ENCODE measurements at regions not wholly inside any gene's neighbourhood (a gene's known extent, or its start where the extent isn't known, plus 50 kb on each side); places are given as distances from the start of the nearest gene placed in this dataset.

GRCh38 chr12:46457958-46458357 lies 85.4 kb upstream of the SLC38A2 start:
- DNase-seq (ENCODE audit: extremely low read depth, low read depth) = no peak
- TF ChIP-seq, protein P1, sequence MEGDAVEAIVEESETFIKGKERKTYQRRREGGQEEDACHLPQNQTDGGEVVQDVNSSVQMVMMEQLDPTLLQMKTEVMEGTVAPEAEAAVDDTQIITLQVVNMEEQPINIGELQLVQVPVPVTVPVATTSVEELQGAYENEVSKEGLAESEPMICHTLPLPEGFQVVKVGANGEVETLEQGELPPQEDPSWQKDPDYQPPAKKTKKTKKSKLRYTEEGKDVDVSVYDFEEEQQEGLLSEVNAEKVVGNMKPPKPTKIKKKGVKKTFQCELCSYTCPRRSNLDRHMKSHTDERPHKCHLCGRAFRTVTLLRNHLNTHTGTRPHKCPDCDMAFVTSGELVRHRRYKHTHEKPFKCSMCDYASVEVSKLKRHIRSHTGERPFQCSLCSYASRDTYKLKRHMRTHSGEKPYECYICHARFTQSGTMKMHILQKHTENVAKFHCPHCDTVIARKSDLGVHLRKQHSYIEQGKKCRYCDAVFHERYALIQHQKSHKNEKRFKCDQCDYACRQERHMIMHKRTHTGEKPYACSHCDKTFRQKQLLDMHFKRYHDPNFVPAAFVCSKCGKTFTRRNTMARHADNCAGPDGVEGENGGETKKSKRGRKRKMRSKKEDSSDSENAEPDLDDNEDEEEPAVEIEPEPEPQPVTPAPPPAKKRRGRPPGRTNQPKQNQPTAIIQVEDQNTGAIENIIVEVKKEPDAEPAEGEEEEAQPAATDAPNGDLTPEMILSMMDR (IDR thresholded peaks at IDR 0.05; ENCODE audit: low read depth, low read length, missing control alignments) = no peak
- no peak overlapping the region for H3K4me3 ChIP-seq (replicated peaks; ENCODE audit: low read depth, low read length)

DNA sequence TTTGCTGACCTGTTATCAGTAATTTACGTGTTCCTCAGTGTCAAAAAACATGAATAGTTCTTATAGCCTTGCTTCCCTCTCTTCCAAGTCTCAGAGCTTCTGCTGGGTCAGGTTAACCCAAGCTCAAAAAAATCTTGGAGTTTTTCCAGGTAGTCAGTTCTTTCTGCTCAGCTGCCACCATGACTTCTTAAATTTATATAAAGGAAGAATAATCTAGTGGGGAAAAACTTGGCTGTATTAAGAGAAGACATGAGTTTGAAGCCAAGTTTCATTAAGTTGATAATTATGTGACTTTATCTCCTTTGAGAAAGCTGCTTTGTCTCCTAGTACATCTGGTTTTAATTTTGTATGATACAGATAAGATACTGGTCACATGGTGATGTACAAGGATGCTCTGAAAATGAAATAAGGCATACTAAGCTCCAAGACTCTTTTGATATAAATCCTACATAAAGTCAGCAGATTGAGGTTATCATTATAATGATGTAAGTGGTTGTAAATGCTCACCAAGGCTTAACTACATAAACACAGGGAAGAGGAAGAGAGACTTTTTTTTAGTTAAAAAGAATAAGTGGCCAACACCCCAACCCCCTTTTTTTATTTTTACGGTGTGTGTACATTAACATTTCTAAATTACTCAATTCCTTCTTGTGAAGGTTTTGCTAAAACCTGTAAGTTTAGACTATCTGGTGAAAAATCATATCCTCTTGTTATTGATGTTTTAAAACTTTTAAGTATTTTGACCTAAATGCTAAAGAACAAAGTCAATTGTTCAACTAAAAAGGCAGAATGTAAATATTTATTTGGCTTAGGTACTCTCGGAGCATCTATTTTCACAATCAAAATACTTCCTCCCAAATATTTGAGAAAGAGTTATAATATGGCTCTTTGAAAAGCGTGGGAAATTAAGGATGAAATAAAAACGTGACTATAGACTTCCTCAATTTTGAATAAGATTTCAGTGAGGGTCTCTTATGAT lies 84.1 kb upstream of the SLC38A2 start:
- no peak overlapping the region for H3K4me3 ChIP-seq (replicated peaks; ENCODE audit: low read depth, low read length)
- DNase-seq (ENCODE audit: extremely low read depth, low read depth) = no peak
- TF ChIP-seq, protein P1 (IDR thresholded peaks at IDR 0.05; ENCODE audit: low read depth, low read length, missing control alignments) = no peak

DNA sequence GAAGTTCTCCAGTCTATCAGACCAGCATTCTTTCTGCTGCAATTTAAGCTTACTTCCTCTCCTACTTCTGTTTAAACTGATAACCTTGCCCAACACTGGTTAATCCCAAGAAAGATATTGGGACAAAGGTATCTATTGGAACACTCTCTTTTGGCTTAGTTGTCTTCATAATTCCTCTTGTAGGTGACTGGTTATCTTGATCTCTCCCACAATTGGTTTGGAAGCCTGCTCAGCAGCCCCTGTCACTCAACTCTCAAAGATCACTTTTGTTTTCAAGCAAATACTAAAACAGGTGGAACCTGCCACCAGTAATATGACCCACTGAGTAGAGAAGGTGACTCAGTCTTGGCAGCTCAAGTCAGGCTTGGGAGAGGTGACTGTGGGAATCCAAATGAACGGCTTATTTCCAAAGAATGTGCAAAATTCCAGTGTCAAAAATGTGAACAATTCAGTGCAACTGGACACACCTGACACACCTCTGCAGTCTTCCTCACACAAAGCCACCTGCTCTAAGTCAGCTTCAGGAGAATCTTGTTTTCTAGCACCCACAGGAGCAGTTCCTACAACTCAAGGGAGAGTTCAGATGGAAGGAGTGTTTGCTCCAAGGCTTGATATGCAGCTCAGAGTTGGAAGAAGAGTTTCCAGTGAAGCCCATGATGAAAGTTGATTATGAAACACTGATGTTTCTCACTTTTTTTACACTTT lies 83.2 kb upstream of the SLC38A2 start:
- TF ChIP-seq, protein P1 (IDR thresholded peaks at IDR 0.05; ENCODE audit: low read depth, low read length, missing control alignments) = no peak
- no peak for DNase-seq (ENCODE audit: extremely low read depth, low read depth)
- no peak overlapping the region for H3K4me3 ChIP-seq (replicated peaks; ENCODE audit: low read depth, low read length)

DNA sequence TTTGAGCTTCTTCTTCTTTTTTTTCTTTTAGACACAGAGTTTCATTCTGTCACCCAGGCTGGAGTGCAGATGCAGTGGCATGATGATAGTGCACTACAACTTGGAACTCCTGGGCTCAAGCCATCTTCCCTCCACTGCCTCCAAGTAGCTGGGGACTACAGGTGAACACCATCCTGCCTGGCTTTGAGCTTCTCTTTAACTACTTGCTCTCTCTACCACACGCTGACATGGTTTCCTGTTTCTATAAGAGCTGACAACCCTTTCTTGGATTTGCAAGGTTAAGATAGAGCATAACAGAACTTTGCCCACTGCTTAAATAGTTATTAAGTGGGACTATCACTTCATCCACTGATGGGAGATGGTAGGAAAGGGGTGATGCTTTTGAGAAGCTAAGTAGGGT lies 82.4 kb upstream of the SLC38A2 start:
- H3K4me3 ChIP-seq (replicated peaks; ENCODE audit: low read depth, low read length) = no peak overlapping the region
- TF ChIP-seq, protein P1 (IDR thresholded peaks at IDR 0.05; ENCODE audit: low read depth, low read length, missing control alignments) = no peak
- DNase-seq (ENCODE audit: extremely low read depth, low read depth) = no peak

GRCh38 chr12:46453428-46453827 lies 80.9 kb upstream of the SLC38A2 start:
- DNase-seq (ENCODE audit: extremely low read depth, low read depth) = no peak
- TF ChIP-seq, protein P1 (IDR thresholded peaks at IDR 0.05; ENCODE audit: low read depth, low read length, missing control alignments) = no peak
- no peak overlapping the region for H3K4me3 ChIP-seq (replicated peaks; ENCODE audit: low read depth, low read length)

- TF ChIP-seq, protein P1 (IDR thresholded peaks at IDR 0.05; ENCODE audit: low read depth, low read length, missing control alignments) = no peak
- no peak overlapping the region for H3K4me3 ChIP-seq (replicated peaks; ENCODE audit: low read depth, low read length)
- DNase-seq (ENCODE audit: extremely low read depth, low read depth) = no peak
Measured at GRCh38 chr12:46452776-46453175, 80.2 kb upstream of the SLC38A2 start.

All from HFF-Myc (cell line).